ENCODE measurements at regions not wholly inside any gene's neighbourhood (a gene's known extent, or its start where the extent isn't known, plus 50 kb on each side); places are given as distances from the start of the nearest gene placed in this dataset.
"Not testable (repeated sequence)": the region's sequence is repeated elsewhere in the genome, so short reads cannot be mapped to it uniquely, and the experiment has no call there.

- Histone ChIP-seq H3K79me1 (replicated peaks; ENCODE audit: low read length, poor library complexity, severe bottlenecking) (no peaks in the 10 kb centered on the region), H4K91ac (ENCODE audit: low read length) (no peak overlapping the region), H2BK15ac (ENCODE audit: low read depth, poor library complexity, severe bottlenecking) (no peak overlapping the region), H2BK120ac (ENCODE audit: low read depth, low read length) (no peak overlapping the region), H3K27ac (ENCODE audit: low read length, poor library complexity, severe bottlenecking) (no peak overlapping the region), H3K18ac (ENCODE audit: low read depth in 1 of 2, low read length in 2 of 2) (no peak overlapping the region), H2BK12ac (ENCODE audit: low read length in 2 of 2) (no peak overlapping the region), H3K27me3 (ENCODE audit: control insufficient read depth in 1 of 2, insufficient read depth in 1 of 2, low read length in 2 of 2) (no peaks in the 10 kb centered on the region), H3K9ac (ENCODE audit: low read length) (no peak overlapping the region), H3K4me1 (ENCODE audit: control insufficient read depth, insufficient read depth, low read depth, low read length) (no peaks in the 10 kb centered on the region), H2BK5ac (ENCODE audit: low read depth, low read length, poor library complexity, severe bottlenecking) (no peak overlapping the region), H3K4me2 (ENCODE audit: low read length, poor library complexity, severe bottlenecking) (no peak overlapping the region), H3K23ac (ENCODE audit: low read length in 2 of 2) (no peak overlapping the region), H3K4me3 (ENCODE audit: insufficient read depth in 1 of 2, low read depth in 1 of 2, low read length in 2 of 2) (no peak overlapping the region), H4K8ac (ENCODE audit: low read length) (no peak overlapping the region), H3K36me3 (ENCODE audit: control insufficient read depth in 1 of 2, insufficient read depth in 2 of 2, low read depth in 1 of 2, low read length in 2 of 2) (no peaks in the 10 kb centered on the region), H2AFZ (ENCODE audit: low read depth, low read length) (no peak overlapping the region), H3K14ac (ENCODE audit: low read length in 2 of 2) (no peak overlapping the region), H2AK5ac (ENCODE audit: low read length, severe bottlenecking) (no peak overlapping the region), H3K9me3 (ENCODE audit: control insufficient read depth, low read length) (no peaks in the 10 kb centered on the region), H3K4ac (ENCODE audit: low read depth in 1 of 2, low read length in 2 of 2) (no peak overlapping the region)
- 71% methylated on average over 2 of the region's 3 CpGs for WGBS
- no peak for DNase-seq
These were observed 159.1 kb upstream of the NANOGP8 start for GRCh38 chr15:35244227-35244626.

- H2AK5ac ChIP-seq (ENCODE audit: low read length, severe bottlenecking): no peak overlapping the region
- H3K4me1 ChIP-seq (ENCODE audit: control insufficient read depth, insufficient read depth, low read depth, low read length): no peaks in the 10 kb centered on the region
- no peak for DNase-seq
- H3K23ac ChIP-seq (ENCODE audit: low read length in 2 of 2): no peak overlapping the region
- no peak overlapping the region for H2AFZ ChIP-seq (ENCODE audit: low read depth, low read length)
- no peak overlapping the region for H3K9ac ChIP-seq (ENCODE audit: low read length)
- no peaks in the 10 kb centered on the region for H3K79me1 ChIP-seq (replicated peaks; ENCODE audit: low read length, poor library complexity, severe bottlenecking)
- no peak overlapping the region for H3K4me2 ChIP-seq (ENCODE audit: low read length, poor library complexity, severe bottlenecking)
- no peak overlapping the region for H3K4ac ChIP-seq (ENCODE audit: low read depth in 1 of 2, low read length in 2 of 2)
- H3K9me3 ChIP-seq (ENCODE audit: control insufficient read depth, low read length): no peaks in the 10 kb centered on the region
- H3K27ac ChIP-seq (ENCODE audit: low read length, poor library complexity, severe bottlenecking): no peak overlapping the region
- H2BK12ac ChIP-seq (ENCODE audit: low read length in 2 of 2): no peak overlapping the region
- no peaks in the 10 kb centered on the region for H3K36me3 ChIP-seq (ENCODE audit: control insufficient read depth in 1 of 2, insufficient read depth in 2 of 2, low read depth in 1 of 2, low read length in 2 of 2)
- H2BK15ac ChIP-seq (ENCODE audit: low read depth, poor library complexity, severe bottlenecking): no peak overlapping the region
- no peak overlapping the region for H3K14ac ChIP-seq (ENCODE audit: low read length in 2 of 2)
- no peak overlapping the region for H3K18ac ChIP-seq (ENCODE audit: low read depth in 1 of 2, low read length in 2 of 2)
- no CpG with 5 or more reads among the region's 3 CpGs for WGBS
- no peak overlapping the region for H3K4me3 ChIP-seq (ENCODE audit: insufficient read depth in 1 of 2, low read depth in 1 of 2, low read length in 2 of 2)
- no peaks in the 10 kb centered on the region for H3K27me3 ChIP-seq (ENCODE audit: control insufficient read depth in 1 of 2, insufficient read depth in 1 of 2, low read length in 2 of 2)
- H2BK5ac ChIP-seq (ENCODE audit: low read depth, low read length, poor library complexity, severe bottlenecking): no peak overlapping the region
- no peak overlapping the region for H2BK120ac ChIP-seq (ENCODE audit: low read depth, low read length)
- H4K8ac ChIP-seq (ENCODE audit: low read length): no peak overlapping the region
- no peak overlapping the region for H4K91ac ChIP-seq (ENCODE audit: low read length)
These were observed 158.7 kb upstream of the NANOGP8 start for GRCh38 chr15:35243758-35244157.

DNA sequence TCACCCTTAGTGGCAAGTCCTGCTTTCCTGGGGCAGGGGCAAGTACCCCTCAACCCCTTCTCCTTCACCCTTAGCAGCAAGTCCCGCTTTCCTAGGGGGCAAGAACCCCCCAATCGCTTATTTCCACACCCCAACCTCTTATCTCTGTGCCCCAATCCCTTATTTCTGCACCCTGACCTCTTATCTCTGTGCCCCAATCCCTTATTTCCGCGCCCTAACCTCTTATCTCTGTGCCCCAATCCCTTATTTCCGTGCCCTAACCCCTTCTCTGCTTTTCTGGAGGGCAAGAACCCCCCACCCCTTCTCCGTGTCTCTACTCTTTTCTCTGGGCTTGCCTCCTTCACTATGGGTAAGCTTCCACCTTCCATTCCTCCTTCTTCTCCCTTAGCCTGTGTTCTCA is 154.6 kb upstream of the NANOGP8 start:
- H2AFZ ChIP-seq (ENCODE audit: low read depth, low read length); H3K9ac ChIP-seq (ENCODE audit: low read length); H3K27ac ChIP-seq (ENCODE audit: low read length, poor library complexity, severe bottlenecking); H4K8ac ChIP-seq (ENCODE audit: low read length); H3K23ac ChIP-seq (ENCODE audit: low read length in 2 of 2); H4K91ac ChIP-seq (ENCODE audit: low read length); H3K36me3 ChIP-seq (ENCODE audit: control insufficient read depth in 1 of 2, insufficient read depth in 2 of 2, low read depth in 1 of 2, low read length in 2 of 2); H3K18ac ChIP-seq (ENCODE audit: low read depth in 1 of 2, low read length in 2 of 2); H2BK5ac ChIP-seq (ENCODE audit: low read depth, low read length, poor library complexity, severe bottlenecking); H3K4me2 ChIP-seq (ENCODE audit: low read length, poor library complexity, severe bottlenecking); H3K9me3 ChIP-seq (ENCODE audit: control insufficient read depth, low read length); H3K14ac ChIP-seq (ENCODE audit: low read length in 2 of 2); H2AK5ac ChIP-seq (ENCODE audit: low read length, severe bottlenecking); H3K27me3 ChIP-seq (ENCODE audit: control insufficient read depth in 1 of 2, insufficient read depth in 1 of 2, low read length in 2 of 2); H3K4ac ChIP-seq (ENCODE audit: low read depth in 1 of 2, low read length in 2 of 2); H3K79me1 ChIP-seq (replicated peaks; ENCODE audit: low read length, poor library complexity, severe bottlenecking); H2BK15ac ChIP-seq (ENCODE audit: low read depth, poor library complexity, severe bottlenecking); H3K4me3 ChIP-seq (ENCODE audit: insufficient read depth in 1 of 2, low read depth in 1 of 2, low read length in 2 of 2); DNase-seq; H2BK12ac ChIP-seq (ENCODE audit: low read length in 2 of 2); H2BK120ac ChIP-seq (ENCODE audit: low read depth, low read length); H3K4me1 ChIP-seq (ENCODE audit: control insufficient read depth, insufficient read depth, low read depth, low read length): not testable (repeated sequence)
- 87% methylated on average over 6 of the region's 6 CpGs for WGBS

- not testable (repeated sequence) for H3K4ac ChIP-seq (ENCODE audit: low read depth in 1 of 2, low read length in 2 of 2); H3K4me3 ChIP-seq (ENCODE audit: insufficient read depth in 1 of 2, low read depth in 1 of 2, low read length in 2 of 2); H4K91ac ChIP-seq (ENCODE audit: low read length); DNase-seq; H4K8ac ChIP-seq (ENCODE audit: low read length); H3K9ac ChIP-seq (ENCODE audit: low read length); H3K23ac ChIP-seq (ENCODE audit: low read length in 2 of 2); H3K18ac ChIP-seq (ENCODE audit: low read depth in 1 of 2, low read length in 2 of 2); H2AFZ ChIP-seq (ENCODE audit: low read depth, low read length); H3K9me3 ChIP-seq (ENCODE audit: control insufficient read depth, low read length); H2AK5ac ChIP-seq (ENCODE audit: low read length, severe bottlenecking); H3K4me1 ChIP-seq (ENCODE audit: control insufficient read depth, insufficient read depth, low read depth, low read length); H3K36me3 ChIP-seq (ENCODE audit: control insufficient read depth in 1 of 2, insufficient read depth in 2 of 2, low read depth in 1 of 2, low read length in 2 of 2); H2BK5ac ChIP-seq (ENCODE audit: low read depth, low read length, poor library complexity, severe bottlenecking); H3K14ac ChIP-seq (ENCODE audit: low read length in 2 of 2); H3K27ac ChIP-seq (ENCODE audit: low read length, poor library complexity, severe bottlenecking); H2BK120ac ChIP-seq (ENCODE audit: low read depth, low read length); H3K79me1 ChIP-seq (replicated peaks; ENCODE audit: low read length, poor library complexity, severe bottlenecking); H2BK15ac ChIP-seq (ENCODE audit: low read depth, poor library complexity, severe bottlenecking); H3K27me3 ChIP-seq (ENCODE audit: control insufficient read depth in 1 of 2, insufficient read depth in 1 of 2, low read length in 2 of 2); H2BK12ac ChIP-seq (ENCODE audit: low read length in 2 of 2); H3K4me2 ChIP-seq (ENCODE audit: low read length, poor library complexity, severe bottlenecking)
- WGBS: 100% methylated on average over 3 of the region's 3 CpGs
These were observed 153.4 kb upstream of the NANOGP8 start for GRCh38 chr15:35238448-35238847.
